Activated B cell treated with CpG ODN at 0.5 μM for 24 hours (primary cell): ENCODE measurements at regions not wholly inside any gene's neighbourhood (a gene's known extent, or its start where the extent isn't known, plus 50 kb on each side); places are given as distances from the start of the nearest gene placed in this dataset.

ENCODE experiments used
- ATAC-seq: fragments of 200-7000 bp; cut with Tn5 transposase; one replicate; pipeline ENCODE4 v1.10.0; 2021; ENCODE audit warnings: low read depth, mild to moderate bottlenecking, moderate library complexity
- CTCF ChIA-PET: fragments of 350-600 bp; sonication (Branson Sonifier 250); formaldehyde crosslinking; loops from one replicate; lab custom pipeline; 2021; ENCODE audit warnings: antibody characterized with exemption; lab: Charles Lee
- POLR2A ChIA-PET: fragments of 350-600 bp; sonication (Branson Sonifier 250); formaldehyde crosslinking; loops from one replicate; lab custom pipeline; 2021; ENCODE audit warnings: antibody characterized with exemption; lab: Charles Lee
- DNase-seq: peaks from one replicate; pipeline ENCODE4 v3.0.0; 2022
- H3K27ac Mint-ChIP-seq: one replicate; pipeline ENCODE4 v1.8.0; 2020; ENCODE audit warnings: mixed read lengths
- H3K27me3 Mint-ChIP-seq: one replicate; pipeline ENCODE4 v1.8.0; 2021; ENCODE audit warnings: mixed read lengths
- H3K36me3 Mint-ChIP-seq: one replicate; pipeline ENCODE4 v1.8.0; 2021; ENCODE audit warnings: low read depth, mixed read lengths
- H3K4me1 Mint-ChIP-seq: one replicate; pipeline ENCODE4 v1.8.0; 2021; ENCODE audit warnings: mixed read lengths
- H3K4me3 Mint-ChIP-seq: one replicate; pipeline ENCODE4 v1.8.0; 2020; ENCODE audit warnings: mild to moderate bottlenecking, mixed read lengths
- H3K9me3 Mint-ChIP-seq: one replicate; pipeline ENCODE4 v1.8.0; 2020; ENCODE audit warnings: mixed read lengths
- CTCF ChIP-seq: fragments of 200-600 bp; IDR thresholded peaks from one replicate; pipeline ENCODE4 v1.8.0; 2022; ENCODE audit warnings: antibody characterized with exemption, mild to moderate bottlenecking
- intact Hi-C: fragments of 100-400 bp; cut with micrococcal nuclease; formaldehyde crosslinking; loops from one replicate; pipeline ENCODE4 v1.15.1; 2024

DNA sequence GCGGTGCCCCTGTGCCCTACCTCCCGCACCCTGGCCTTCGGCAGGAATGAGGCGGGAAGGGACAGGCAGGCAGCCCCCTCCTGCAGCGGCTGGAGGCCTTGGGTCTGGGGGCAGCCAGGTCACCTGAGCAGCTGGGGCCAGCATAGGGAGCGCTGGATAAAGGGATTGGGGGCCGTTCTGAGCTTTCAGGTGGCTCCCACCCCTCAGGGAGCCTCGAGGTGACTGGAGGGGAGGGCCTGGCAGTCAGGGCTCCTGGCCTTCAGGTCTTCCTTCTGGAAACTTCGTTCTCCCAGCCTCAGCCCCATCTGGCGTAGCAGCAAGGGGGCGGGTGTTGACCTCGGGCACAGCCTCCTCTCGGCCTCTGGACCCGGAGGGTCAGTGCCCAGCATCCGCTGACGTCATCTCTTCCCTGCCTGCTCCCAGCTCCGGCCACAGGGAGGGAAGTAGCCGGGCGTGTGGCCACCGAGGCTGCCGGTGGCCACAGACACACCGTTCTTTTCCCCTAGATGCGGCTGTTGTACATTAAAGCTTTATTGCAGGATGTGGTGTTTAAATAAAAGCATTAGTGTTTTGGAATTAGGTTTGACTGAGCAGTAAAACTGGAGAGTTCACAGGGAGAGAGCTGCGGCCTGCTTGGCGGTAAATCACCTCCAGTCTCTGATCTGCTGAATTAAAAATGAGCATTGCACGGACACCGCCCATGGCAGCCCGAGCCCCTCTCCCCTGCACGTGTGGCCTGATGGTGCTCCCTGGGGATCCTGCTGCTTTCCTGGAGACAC lies 80.0 kb upstream of the GATA5 start:
- H3K36me3 Mint-ChIP-seq, result no peaks in the 10 kb centered on the region
- no peak for DNase-seq
- H3K27ac Mint-ChIP-seq, result no peak overlapping the region
- no peak for TF ChIP-seq CTCF
- H3K9me3 Mint-ChIP-seq, result no peaks in the 10 kb centered on the region
- intact Hi-C loops, result no loop called here
- H3K4me1 Mint-ChIP-seq, result peaks cover 5% of the 10 kb centered on the region
- ATAC-seq, result no peak
- peaks cover 18% of the 10 kb centered on the region for H3K27me3 Mint-ChIP-seq
- no peak overlapping the region for H3K4me3 Mint-ChIP-seq
- POLR2A ChIA-PET, result no interaction called here
- CTCF ChIA-PET, result no interaction called here

GRCh38 chr20:62557462-62557861 lies 81.7 kb upstream of the GATA5 start:
- ChIA-PET CTCF (interaction anchor here (1.2 kb wide), 1 partner anchor 234 kb away, joined by 3 read pairs; no protein-coding TSS in a partner anchor), POLR2A (no interaction called here)
- H3K4me3 Mint-ChIP-seq, result no peak overlapping the region
- peaks cover 14% of the 10 kb centered on the region for H3K27me3 Mint-ChIP-seq
- intact Hi-C loops, result no loop called here
- peaks cover 5% of the 10 kb centered on the region for H3K4me1 Mint-ChIP-seq
- H3K9me3 Mint-ChIP-seq, result no peaks in the 10 kb centered on the region
- H3K27ac Mint-ChIP-seq, result no peak overlapping the region
- ATAC-seq, result no peak
- H3K36me3 Mint-ChIP-seq, result no peaks in the 10 kb centered on the region
- no peak for DNase-seq
- no peak for TF ChIP-seq CTCF

GRCh38 chr20:62557999-62558408 lies 82.2 kb upstream of the GATA5 start:
- no peaks in the 10 kb centered on the region for H3K36me3 Mint-ChIP-seq
- CTCF ChIA-PET, result interaction anchor here (1.2 kb wide), 1 partner anchor 234 kb away, joined by 3 read pairs; no protein-coding TSS in a partner anchor
- H3K9me3 Mint-ChIP-seq, result no peaks in the 10 kb centered on the region
- H3K27ac Mint-ChIP-seq, result no peak overlapping the region
- ATAC-seq (no peak), DNase-seq (no peak)
- TF ChIP-seq CTCF, result no peak
- POLR2A ChIA-PET, result no interaction called here
- H3K4me1 Mint-ChIP-seq, result peaks cover 5% of the 10 kb centered on the region
- intact Hi-C loops, result no loop called here
- H3K4me3 Mint-ChIP-seq, result no peak overlapping the region
- peaks cover 11% of the 10 kb centered on the region for H3K27me3 Mint-ChIP-seq

- TF ChIP-seq CTCF, result no peak
- no peak for ATAC-seq
- POLR2A ChIA-PET, result no interaction called here
- CTCF ChIA-PET, result no interaction called here
- intact Hi-C loops, result no loop called here
- Mint-ChIP-seq H3K4me3 (no peak overlapping the region), H3K27ac (no peak overlapping the region), H3K27me3 (peaks cover 10% of the 10 kb centered on the region), H3K4me1 (peaks cover 5% of the 10 kb centered on the region), H3K9me3 (no peaks in the 10 kb centered on the region), H3K36me3 (no peaks in the 10 kb centered on the region)
- no peak for DNase-seq
Measured at GRCh38 chr20:62558779-62559178, 83.0 kb upstream of the GATA5 start.

DNA sequence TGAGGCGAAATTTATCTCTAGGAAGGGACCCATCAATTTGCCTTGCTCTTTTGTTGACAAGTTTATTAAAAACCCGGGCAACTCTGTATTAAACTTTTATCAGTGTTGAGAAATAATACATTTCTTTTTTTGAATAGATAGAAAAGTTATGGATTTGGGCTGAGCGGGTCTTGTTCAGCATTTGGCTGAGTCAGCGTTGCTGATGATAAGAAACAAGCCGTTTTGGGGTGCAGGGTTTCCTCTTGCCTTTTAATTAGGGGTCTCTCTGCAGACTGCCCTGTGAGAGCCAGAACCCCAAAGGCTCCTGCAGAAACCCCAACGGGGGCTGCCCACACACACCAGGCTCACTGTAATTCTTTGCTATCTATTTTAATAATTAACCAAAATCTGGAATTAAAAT lies 82.1 kb upstream of the SLCO4A1 start:
- no peak for DNase-seq
- intact Hi-C loops, result loop anchor here (5.0 kb wide), 1 partner anchor 42 kb away; no protein-coding TSS in a partner anchor
- peaks cover 5% of the 10 kb centered on the region for H3K27me3 Mint-ChIP-seq
- H3K27ac Mint-ChIP-seq, result no peak overlapping the region
- CTCF ChIA-PET, result no interaction called here
- no peaks in the 10 kb centered on the region for H3K36me3 Mint-ChIP-seq
- ATAC-seq, result no peak
- H3K9me3 Mint-ChIP-seq, result no peaks in the 10 kb centered on the region
- TF ChIP-seq CTCF, result no peak
- POLR2A ChIA-PET, result no interaction called here
- H3K4me1 Mint-ChIP-seq, result peaks cover 5% of the 10 kb centered on the region
- H3K4me3 Mint-ChIP-seq, result no peak overlapping the region
